Type B pancreatic cell (in vitro differentiated cells): ENCODE measurements at regions not wholly inside any gene's neighbourhood (a gene's known extent, or its start where the extent isn't known, plus 50 kb on each side); places are given as distances from the start of the nearest gene placed in this dataset.
A peak's percentile ranks its signal among the peaks of the same experiment; 100 is the strongest.

ENCODE experiments used
- DNase-seq: peaks from one replicate; pipeline ENCODE4 v3.0.0; 2021; ENCODE audit warnings: mixed read lengths; ENCODE audit not compliant: unreplicated experiment; ENCODE audit errors: extremely low spot score
- H3K27ac Mint-ChIP-seq: 2 replicates; pipeline ENCODE4 v1.8.0; 2021; ENCODE audit warnings: mild to moderate bottlenecking, mixed read lengths
- H3K27me3 Mint-ChIP-seq: 2 replicates; pipeline ENCODE4 v1.8.0; 2021; ENCODE audit warnings: mixed read lengths
- H3K36me3 Mint-ChIP-seq: 2 replicates; pipeline ENCODE4 v1.8.0; 2021; ENCODE audit warnings: mixed read lengths
- H3K4me1 Mint-ChIP-seq: one replicate; pipeline ENCODE4 v1.8.0; 2021; ENCODE audit warnings: mixed read lengths; ENCODE audit not compliant: unreplicated experiment
- H3K4me3 Mint-ChIP-seq: 2 replicates; pipeline ENCODE4 v1.8.0; 2021; ENCODE audit warnings: mild to moderate bottlenecking, mixed read lengths
- H3K9me3 Mint-ChIP-seq: 2 replicates; pipeline ENCODE4 v1.8.0; 2021; ENCODE audit warnings: mixed read lengths
- TF ChIP-seq, protein P1 (sequence below): fragments of 200-600 bp; sonication (generic); conservative IDR thresholded peaks from 2 replicates; pipeline ENCODE4 v1.5.0; 2021; ENCODE audit warnings: antibody characterized with exemption, mild to moderate bottlenecking

DNA sequence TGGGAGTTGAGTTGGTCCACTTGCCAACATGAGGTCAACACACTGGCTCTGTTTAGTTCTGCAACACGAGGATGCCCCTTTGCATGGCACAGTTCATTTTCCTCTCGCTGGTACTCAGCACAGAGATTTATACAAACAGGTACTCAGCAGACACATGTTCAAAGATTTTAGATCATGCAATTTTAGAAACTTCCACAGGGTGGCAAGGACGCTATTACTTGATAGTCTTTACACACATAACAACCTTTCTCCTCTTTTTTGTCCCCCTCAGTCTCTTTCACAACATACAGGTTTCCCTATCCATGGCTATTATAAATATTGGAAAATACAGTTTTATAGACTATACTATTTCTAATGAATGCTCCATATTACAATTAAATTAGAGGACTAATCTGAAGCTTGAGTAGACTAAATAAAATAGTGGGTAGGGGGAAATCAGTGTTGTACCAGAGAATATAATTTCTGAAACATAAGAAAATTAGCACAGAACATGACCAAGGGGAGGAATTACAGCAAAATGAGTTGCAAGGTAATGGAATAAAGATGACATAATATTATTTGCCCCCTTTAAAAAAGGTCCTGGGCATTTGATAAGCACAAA, 331.8 kb upstream of the BTBD3 start:
- TF ChIP-seq, protein P1, sequence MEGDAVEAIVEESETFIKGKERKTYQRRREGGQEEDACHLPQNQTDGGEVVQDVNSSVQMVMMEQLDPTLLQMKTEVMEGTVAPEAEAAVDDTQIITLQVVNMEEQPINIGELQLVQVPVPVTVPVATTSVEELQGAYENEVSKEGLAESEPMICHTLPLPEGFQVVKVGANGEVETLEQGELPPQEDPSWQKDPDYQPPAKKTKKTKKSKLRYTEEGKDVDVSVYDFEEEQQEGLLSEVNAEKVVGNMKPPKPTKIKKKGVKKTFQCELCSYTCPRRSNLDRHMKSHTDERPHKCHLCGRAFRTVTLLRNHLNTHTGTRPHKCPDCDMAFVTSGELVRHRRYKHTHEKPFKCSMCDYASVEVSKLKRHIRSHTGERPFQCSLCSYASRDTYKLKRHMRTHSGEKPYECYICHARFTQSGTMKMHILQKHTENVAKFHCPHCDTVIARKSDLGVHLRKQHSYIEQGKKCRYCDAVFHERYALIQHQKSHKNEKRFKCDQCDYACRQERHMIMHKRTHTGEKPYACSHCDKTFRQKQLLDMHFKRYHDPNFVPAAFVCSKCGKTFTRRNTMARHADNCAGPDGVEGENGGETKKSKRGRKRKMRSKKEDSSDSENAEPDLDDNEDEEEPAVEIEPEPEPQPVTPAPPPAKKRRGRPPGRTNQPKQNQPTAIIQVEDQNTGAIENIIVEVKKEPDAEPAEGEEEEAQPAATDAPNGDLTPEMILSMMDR = peak; percentile 76
- Mint-ChIP-seq H3K9me3 (no peaks in the 10 kb centered on the region), H3K27ac (no peak overlapping the region), H3K4me1 (no peaks in the 10 kb centered on the region), H3K36me3 (no peaks in the 10 kb centered on the region), H3K27me3 (no peaks in the 10 kb centered on the region), H3K4me3 (no peak overlapping the region)
- no peak for DNase-seq

DNA sequence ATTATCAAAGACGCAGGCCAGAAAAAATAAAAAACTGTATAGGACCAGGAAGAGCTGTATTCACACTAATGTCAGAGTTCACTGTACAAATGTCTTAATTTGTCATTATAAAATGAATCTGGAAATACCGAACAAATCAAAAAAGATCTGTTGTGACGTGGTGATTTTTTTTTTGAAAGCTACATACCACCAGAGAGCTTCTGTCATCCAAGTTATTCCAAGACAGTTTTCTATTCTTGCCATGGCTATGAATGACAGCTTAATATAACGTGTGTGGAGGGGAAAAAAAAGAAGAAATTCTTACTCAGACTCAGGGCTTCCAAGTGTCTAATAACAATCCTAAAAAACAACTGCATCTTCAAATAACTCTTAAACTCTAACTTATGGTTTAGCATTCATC, 328.8 kb upstream of the BTBD3 start:
- H3K27ac Mint-ChIP-seq = no peak overlapping the region
- H3K9me3 Mint-ChIP-seq = peaks cover 5% of the 10 kb centered on the region
- DNase-seq = no peak
- no peak overlapping the region for H3K4me3 Mint-ChIP-seq
- H3K4me1 Mint-ChIP-seq = no peaks in the 10 kb centered on the region
- TF ChIP-seq, protein P1 = no peak
- no peaks in the 10 kb centered on the region for H3K36me3 Mint-ChIP-seq
- no peaks in the 10 kb centered on the region for H3K27me3 Mint-ChIP-seq

DNA sequence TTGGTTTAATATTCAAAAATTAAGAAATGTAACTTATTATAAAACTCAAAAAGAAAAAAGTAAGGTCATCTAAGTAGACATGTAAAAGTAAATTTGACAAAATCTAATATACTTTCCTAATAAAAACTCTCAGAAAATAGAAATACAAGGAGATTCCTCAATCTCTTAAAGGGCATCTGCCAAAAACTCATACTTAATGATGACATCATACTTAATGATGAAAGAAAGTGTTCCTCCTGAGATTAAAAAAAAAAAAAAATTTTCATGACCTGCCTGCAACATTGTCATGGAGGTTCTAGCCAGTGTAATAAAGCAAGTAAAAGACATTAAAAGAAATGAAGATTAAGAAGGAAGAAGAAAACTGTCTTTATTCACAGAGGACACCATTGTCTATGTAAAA, 325.7 kb upstream of the BTBD3 start:
- DNase-seq = no peak
- Mint-ChIP-seq H3K36me3 (no peaks in the 10 kb centered on the region), H3K4me3 (no peak overlapping the region), H3K9me3 (peaks cover 5% of the 10 kb centered on the region), H3K27ac (no peak overlapping the region), H3K4me1 (no peaks in the 10 kb centered on the region), H3K27me3 (no peaks in the 10 kb centered on the region)
- TF ChIP-seq, protein P1 = no peak

DNA sequence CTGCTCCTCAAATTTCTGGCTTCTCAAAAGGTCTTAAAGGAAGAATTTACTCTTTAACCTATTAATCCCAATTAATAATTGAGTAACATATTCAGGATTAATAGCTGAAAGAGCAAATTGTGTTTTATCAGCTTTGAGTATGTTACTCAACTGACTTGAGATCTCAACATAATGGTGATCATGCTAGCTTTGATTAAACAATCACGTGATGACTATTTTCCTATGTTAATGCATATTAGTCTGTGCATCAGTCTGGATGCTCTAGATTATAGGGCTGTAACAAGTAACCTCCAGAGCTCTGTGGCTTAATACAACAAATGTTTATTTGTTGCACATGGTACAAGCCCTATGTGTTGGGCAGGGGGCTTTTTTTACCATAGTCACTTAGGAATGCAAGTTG, 313.4 kb upstream of the BTBD3 start:
- no peak for DNase-seq
- H3K9me3 Mint-ChIP-seq = no peaks in the 10 kb centered on the region
- H3K27me3 Mint-ChIP-seq = no peaks in the 10 kb centered on the region
- H3K27ac Mint-ChIP-seq = no peak overlapping the region
- TF ChIP-seq, protein P1 = no peak
- no peaks in the 10 kb centered on the region for H3K4me1 Mint-ChIP-seq
- H3K4me3 Mint-ChIP-seq = no peak overlapping the region
- H3K36me3 Mint-ChIP-seq = no peaks in the 10 kb centered on the region

DNA sequence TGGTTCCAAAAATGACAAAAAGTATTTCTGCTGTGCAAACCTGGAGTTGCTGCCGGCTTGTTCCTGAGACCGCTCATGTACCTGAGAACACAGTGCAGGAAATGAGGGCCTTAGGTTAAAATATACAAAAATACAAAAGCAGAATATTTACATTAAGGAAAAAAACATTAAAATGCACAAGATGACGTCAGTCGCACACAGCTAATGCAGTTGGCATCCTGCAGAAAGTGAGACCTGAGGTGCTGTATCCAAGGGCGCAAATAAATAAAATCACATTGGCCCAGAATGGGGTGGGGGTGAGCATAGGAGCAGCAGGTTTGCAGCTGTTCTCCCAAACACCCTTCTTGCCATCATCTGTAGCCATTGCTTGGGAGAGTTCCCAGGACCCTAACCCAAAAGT, 310.6 kb upstream of the BTBD3 start:
- H3K36me3 Mint-ChIP-seq = no peaks in the 10 kb centered on the region
- no peak overlapping the region for H3K27ac Mint-ChIP-seq
- TF ChIP-seq, protein P1 = no peak
- no peak for DNase-seq
- H3K4me3 Mint-ChIP-seq = no peak overlapping the region
- no peaks in the 10 kb centered on the region for H3K4me1 Mint-ChIP-seq
- H3K9me3 Mint-ChIP-seq = no peaks in the 10 kb centered on the region
- H3K27me3 Mint-ChIP-seq = no peaks in the 10 kb centered on the region

DNA sequence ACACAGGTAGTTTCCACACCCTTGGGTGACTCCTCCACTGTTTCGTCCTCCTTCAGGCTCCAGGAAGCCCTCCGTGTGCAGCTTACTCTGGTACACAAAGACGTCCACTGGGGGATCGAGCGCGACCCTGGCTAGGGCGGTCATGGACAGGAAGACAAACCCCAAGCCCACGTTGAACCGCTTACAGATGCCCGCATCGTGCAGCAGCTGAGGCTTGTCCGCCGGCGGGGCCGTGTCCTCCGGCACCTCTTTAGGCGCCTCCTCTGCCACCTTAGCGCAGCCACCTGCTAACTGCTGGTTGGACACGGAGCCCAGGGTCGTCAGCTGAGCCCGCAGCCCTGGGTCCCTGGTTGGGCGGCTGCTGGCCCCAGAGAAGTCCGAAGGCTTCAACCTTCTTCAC, 309.0 kb upstream of the BTBD3 start:
- Mint-ChIP-seq H3K27me3 (no peaks in the 10 kb centered on the region), H3K4me3 (no peak overlapping the region), H3K27ac (no peak overlapping the region), H3K4me1 (no peaks in the 10 kb centered on the region), H3K9me3 (no peaks in the 10 kb centered on the region), H3K36me3 (no peaks in the 10 kb centered on the region)
- DNase-seq = no peak
- TF ChIP-seq, protein P1 = no peak
